ENCODE measurements at regions not wholly inside any gene's neighbourhood (a gene's known extent, or its start where the extent isn't known, plus 50 kb on each side); places are given as distances from the start of the nearest gene placed in this dataset.

- TF ChIP-seq CTCF (IDR thresholded peaks at IDR 0.05) (no peak), POLR2A (IDR thresholded peaks at IDR 0.05) (no peak)
Observed at GRCh38 chr13:105240371-105240770, 1295.1 kb downstream of the EFNB2 start.
